Effector memory CD4-positive, alpha-beta T cell (primary cell): ENCODE measurements at regions not wholly inside any gene's neighbourhood (a gene's known extent, or its start where the extent isn't known, plus 50 kb on each side); places are given as distances from the start of the nearest gene placed in this dataset.

Source experiments
- DNase-seq, 3 donors: peaks; one replicate each; pipeline ENCODE4 v3.0.0-alpha.2; 2020
- H3K27ac ChIP-seq: 2 replicates; pipeline ENCODE4 v1.7.0; 2013; ENCODE audit warnings: mild to moderate bottlenecking, low read length, moderate library complexity; ENCODE audit not compliant: insufficient read depth, poor library complexity, severe bottlenecking
- H3K27me3 ChIP-seq: replicated peaks from 2 replicates; pipeline ENCODE4 v1.7.0; 2013; ENCODE audit warnings: mild to moderate bottlenecking, low read length; ENCODE audit not compliant: insufficient read depth, control insufficient read depth, poor library complexity, severe bottlenecking
- H3K36me3 ChIP-seq: 2 replicates; pipeline ENCODE4 v1.7.0; 2013; ENCODE audit warnings: mild to moderate bottlenecking, low read length, moderate library complexity; ENCODE audit not compliant: control insufficient read depth, insufficient read depth
- H3K4me1 ChIP-seq: 2 replicates; pipeline ENCODE4 v1.7.0; 2013; ENCODE audit warnings: low read length, mild to moderate bottlenecking; ENCODE audit not compliant: control insufficient read depth, insufficient read depth, poor library complexity, severe bottlenecking
- H3K4me3 ChIP-seq: 2 replicates; pipeline ENCODE4 v1.7.0; 2013; ENCODE audit warnings: low read length, low read depth, mild to moderate bottlenecking; ENCODE audit not compliant: insufficient read depth, poor library complexity, severe bottlenecking
- H3K9me3 ChIP-seq: 2 replicates; pipeline ENCODE4 v1.7.0; 2013; ENCODE audit warnings: mild to moderate bottlenecking, low read length, moderate library complexity; ENCODE audit not compliant: control insufficient read depth

GRCh38 chr16:85220964-85221731, 108.9 kb upstream of the CIBAR2 start:
- H3K4me1 ChIP-seq, result no peaks in the 10 kb centered on the region
- no peaks in the 10 kb centered on the region for H3K36me3 ChIP-seq
- no peaks in the 10 kb centered on the region for H3K9me3 ChIP-seq
- no peak for DNase-seq
- no peak overlapping the region for H3K4me3 ChIP-seq
- H3K27me3 ChIP-seq, result no peaks in the 10 kb centered on the region
- H3K27ac ChIP-seq, result no peak overlapping the region

- H3K9me3 ChIP-seq, result no peaks in the 10 kb centered on the region
- no peaks in the 10 kb centered on the region for H3K36me3 ChIP-seq
- H3K27ac ChIP-seq, result no peak overlapping the region
- no peak overlapping the region for H3K4me3 ChIP-seq
- H3K4me1 ChIP-seq, result no peaks in the 10 kb centered on the region
- no peaks in the 10 kb centered on the region for H3K27me3 ChIP-seq
- no peak for DNase-seq
Observed at GRCh38 chr16:85221771-85222154, 109.5 kb upstream of the CIBAR2 start.

GRCh38 chr16:85222155-85222863, 110.0 kb upstream of the CIBAR2 start:
- Histone ChIP-seq H3K27me3 (no peaks in the 10 kb centered on the region), H3K4me3 (no peak overlapping the region), H3K27ac (no peak overlapping the region), H3K36me3 (no peaks in the 10 kb centered on the region), H3K9me3 (no peaks in the 10 kb centered on the region), H3K4me1 (no peaks in the 10 kb centered on the region)
- no peak for DNase-seq

- H3K4me3 ChIP-seq, result no peak overlapping the region
- no peaks in the 10 kb centered on the region for H3K27me3 ChIP-seq
- DNase-seq, result no peak
- no peak overlapping the region for H3K27ac ChIP-seq
- no peaks in the 10 kb centered on the region for H3K36me3 ChIP-seq
- no peaks in the 10 kb centered on the region for H3K4me1 ChIP-seq
- no peaks in the 10 kb centered on the region for H3K9me3 ChIP-seq
Observed at GRCh38 chr16:85225257-85225656, 113.0 kb upstream of the CIBAR2 start.

- H3K36me3 ChIP-seq, result no peaks in the 10 kb centered on the region
- H3K4me1 ChIP-seq, result no peaks in the 10 kb centered on the region
- DNase-seq, result no peak
- no peak overlapping the region for H3K27ac ChIP-seq
- H3K27me3 ChIP-seq, result no peaks in the 10 kb centered on the region
- no peaks in the 10 kb centered on the region for H3K9me3 ChIP-seq
- no peak overlapping the region for H3K4me3 ChIP-seq
Observed at GRCh38 chr16:85225721-85226120, 113.4 kb upstream of the CIBAR2 start.

GRCh38 chr16:85227084-85227945, 115.0 kb upstream of the CIBAR2 start:
- no peaks in the 10 kb centered on the region for H3K27me3 ChIP-seq
- no peaks in the 10 kb centered on the region for H3K9me3 ChIP-seq
- no peak overlapping the region for H3K27ac ChIP-seq
- H3K4me3 ChIP-seq, result no peak overlapping the region
- no peaks in the 10 kb centered on the region for H3K4me1 ChIP-seq
- H3K36me3 ChIP-seq, result no peaks in the 10 kb centered on the region
- DNase-seq, result no peak

- Histone ChIP-seq H3K36me3 (no peaks in the 10 kb centered on the region), H3K27me3 (no peaks in the 10 kb centered on the region), H3K4me1 (no peaks in the 10 kb centered on the region), H3K4me3 (no peak overlapping the region), H3K27ac (no peak overlapping the region), H3K9me3 (no peaks in the 10 kb centered on the region)
- no peak for DNase-seq
Observed at GRCh38 chr16:85227946-85228862, 115.9 kb upstream of the CIBAR2 start.

GRCh38 chr16:85228970-85229430, 116.7 kb upstream of the CIBAR2 start:
- no peaks in the 10 kb centered on the region for H3K4me1 ChIP-seq
- no peak overlapping the region for H3K4me3 ChIP-seq
- H3K36me3 ChIP-seq, result no peaks in the 10 kb centered on the region
- DNase-seq, result no peak
- H3K27me3 ChIP-seq, result no peaks in the 10 kb centered on the region
- H3K9me3 ChIP-seq, result no peaks in the 10 kb centered on the region
- H3K27ac ChIP-seq, result no peak overlapping the region

- Histone ChIP-seq H3K9me3 (no peaks in the 10 kb centered on the region), H3K27me3 (peaks cover 4% of the 10 kb centered on the region), H3K36me3 (no peaks in the 10 kb centered on the region), H3K4me1 (no peaks in the 10 kb centered on the region), H3K4me3 (no peak overlapping the region), H3K27ac (no peak overlapping the region)
- no peak for DNase-seq
Observed at GRCh38 chr16:85229869-85230462, 117.7 kb upstream of the CIBAR2 start.
